Chondrocyte (in vitro differentiated cells): ENCODE measurements at regions not wholly inside any gene's neighbourhood (a gene's known extent, or its start where the extent isn't known, plus 50 kb on each side); places are given as distances from the start of the nearest gene placed in this dataset.

ENCODE experiments used
- DNase-seq: peaks from one replicate; pipeline ENCODE4 v3.0.0; 2021; ENCODE audit warnings: mixed read lengths, low spot score
- H3K27ac Mint-ChIP-seq: one replicate; pipeline ENCODE4 v1.8.0; 2021; ENCODE audit warnings: mild to moderate bottlenecking, moderate library complexity, mixed read lengths; ENCODE audit not compliant: unreplicated experiment
- H3K27me3 Mint-ChIP-seq: 2 replicates; pipeline ENCODE4 v1.8.0; 2021; ENCODE audit warnings: low read depth, mixed read lengths
- H3K36me3 Mint-ChIP-seq: 2 replicates; pipeline ENCODE4 v1.8.0; 2021; ENCODE audit warnings: low read depth, mixed read lengths
- H3K4me1 Mint-ChIP-seq: 2 replicates; pipeline ENCODE4 v1.8.0; 2021; ENCODE audit warnings: low read depth, mild to moderate bottlenecking, mixed read lengths
- H3K4me3 Mint-ChIP-seq: one replicate; pipeline ENCODE4 v1.8.0; 2021; ENCODE audit warnings: mild to moderate bottlenecking, moderate library complexity, mixed read lengths; ENCODE audit not compliant: unreplicated experiment
- H3K9me3 Mint-ChIP-seq: 2 replicates; pipeline ENCODE4 v1.8.0; 2021; ENCODE audit warnings: low read depth, mixed read lengths
- CTCF ChIP-seq: fragments of 200-600 bp; sonication (generic); IDR thresholded peaks from 2 replicates; pipeline ENCODE4 v1.5.0; 2021; ENCODE audit warnings: antibody characterized with exemption, mild to moderate bottlenecking, moderate library complexity

GRCh38 chr13:55572408-55572807, 1568.3 kb upstream of the PRR20A start:
- H3K36me3 Mint-ChIP-seq: no peaks in the 10 kb centered on the region
- no peak overlapping the region for H3K4me3 Mint-ChIP-seq
- no peak for TF ChIP-seq CTCF
- H3K27ac Mint-ChIP-seq: no peak overlapping the region
- H3K4me1 Mint-ChIP-seq: no peaks in the 10 kb centered on the region
- no peak for DNase-seq
- H3K27me3 Mint-ChIP-seq: peaks cover 4% of the 10 kb centered on the region
- H3K9me3 Mint-ChIP-seq: no peaks in the 10 kb centered on the region

- H3K36me3 Mint-ChIP-seq: no peaks in the 10 kb centered on the region
- no peak overlapping the region for H3K4me3 Mint-ChIP-seq
- peaks cover 4% of the 10 kb centered on the region for H3K27me3 Mint-ChIP-seq
- no peak overlapping the region for H3K27ac Mint-ChIP-seq
- no peak for DNase-seq
- H3K4me1 Mint-ChIP-seq: no peaks in the 10 kb centered on the region
- TF ChIP-seq CTCF: no peak
- H3K9me3 Mint-ChIP-seq: no peaks in the 10 kb centered on the region
Observed at GRCh38 chr13:55572862-55573261, 1567.9 kb upstream of the PRR20A start.

- no peaks in the 10 kb centered on the region for H3K4me1 Mint-ChIP-seq
- peaks cover 4% of the 10 kb centered on the region for H3K27me3 Mint-ChIP-seq
- no peaks in the 10 kb centered on the region for H3K36me3 Mint-ChIP-seq
- DNase-seq: no peak
- H3K27ac Mint-ChIP-seq: no peak overlapping the region
- no peaks in the 10 kb centered on the region for H3K9me3 Mint-ChIP-seq
- no peak for TF ChIP-seq CTCF
- no peak overlapping the region for H3K4me3 Mint-ChIP-seq
Observed at GRCh38 chr13:55573565-55573964, 1567.2 kb upstream of the PRR20A start.

- no peaks in the 10 kb centered on the region for H3K4me1 Mint-ChIP-seq
- no peak for DNase-seq
- H3K27ac Mint-ChIP-seq: no peak overlapping the region
Observed at GRCh38 chr13:55576389-55576788, 1564.3 kb upstream of the PRR20A start.

GRCh38 chr13:55577082-55577846, 1563.5 kb upstream of the PRR20A start:
- no peak for TF ChIP-seq CTCF
- no peak for DNase-seq
- H3K27ac Mint-ChIP-seq: no peak overlapping the region
- H3K27me3 Mint-ChIP-seq: peaks cover 18% of the 10 kb centered on the region
- no peaks in the 10 kb centered on the region for H3K36me3 Mint-ChIP-seq
- H3K9me3 Mint-ChIP-seq: no peaks in the 10 kb centered on the region
- H3K4me3 Mint-ChIP-seq: no peak overlapping the region
- no peaks in the 10 kb centered on the region for H3K4me1 Mint-ChIP-seq

More at GRCh38 chr13:55576389-55576788, 1564.3 kb upstream of the PRR20A start:
- H3K36me3 Mint-ChIP-seq: no peaks in the 10 kb centered on the region
- no peak for TF ChIP-seq CTCF
- H3K27me3 Mint-ChIP-seq: peaks cover 10% of the 10 kb centered on the region
- H3K9me3 Mint-ChIP-seq: no peaks in the 10 kb centered on the region
- H3K4me3 Mint-ChIP-seq: no peak overlapping the region
